Stimulated activated CD8-positive, alpha-beta memory T cell treated with anti-CD3 and anti-CD28 coated beads, Interleukin-4, amount 100 ng/mL, for 1 hour (primary cell): ENCODE measurements at regions not wholly inside any gene's neighbourhood (a gene's known extent, or its start where the extent isn't known, plus 50 kb on each side); places are given as distances from the start of the nearest gene placed in this dataset.

ENCODE experiments used
- DNase-seq, 2 donors: peaks; one replicate each; pipeline ENCODE4 v3.0.0-alpha.2; 2020; ENCODE audit warnings: low read depth in 2 of 2, low spot score in 1 of 2

- no peak for DNase-seq
Measured at GRCh38 chr9:28887188-28887884, 1314.1 kb upstream of the C9orf72 start.

- DNase-seq = no peak
Measured at GRCh38 chr9:28888806-28889205, 1315.5 kb upstream of the C9orf72 start.

- no peak for DNase-seq
Measured at GRCh38 chr9:28892538-28892937, 1319.3 kb upstream of the C9orf72 start.

GRCh38 chr9:28899267-28899666, 1326.0 kb upstream of the C9orf72 start:
- no peak for DNase-seq

DNA sequence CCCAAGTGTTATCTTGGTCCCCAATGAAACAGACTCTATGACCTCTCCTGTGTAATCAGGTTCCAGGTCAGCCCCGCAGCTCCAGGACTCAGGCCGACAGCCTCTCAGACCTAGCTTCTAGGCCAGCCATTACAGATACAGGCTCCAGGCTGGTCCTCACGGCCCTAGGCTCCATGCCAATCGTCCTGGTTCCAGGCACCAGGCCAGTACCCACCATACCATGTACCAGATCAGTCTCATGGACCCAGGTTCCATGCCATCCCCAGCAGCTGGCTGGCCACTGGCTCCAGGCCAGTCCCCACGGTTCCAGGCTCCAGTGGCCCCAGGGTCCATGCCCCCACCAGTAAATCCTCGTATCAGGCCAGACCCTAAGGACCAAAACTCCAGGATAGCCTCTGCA, 1326.6 kb upstream of the C9orf72 start:
- DNase-seq = no peak

- DNase-seq = no peak
Measured at GRCh38 chr9:28900406-28900805, 1327.1 kb upstream of the C9orf72 start.

GRCh38 chr9:28909526-28909925, 1336.2 kb upstream of the C9orf72 start:
- DNase-seq = no peak

DNA sequence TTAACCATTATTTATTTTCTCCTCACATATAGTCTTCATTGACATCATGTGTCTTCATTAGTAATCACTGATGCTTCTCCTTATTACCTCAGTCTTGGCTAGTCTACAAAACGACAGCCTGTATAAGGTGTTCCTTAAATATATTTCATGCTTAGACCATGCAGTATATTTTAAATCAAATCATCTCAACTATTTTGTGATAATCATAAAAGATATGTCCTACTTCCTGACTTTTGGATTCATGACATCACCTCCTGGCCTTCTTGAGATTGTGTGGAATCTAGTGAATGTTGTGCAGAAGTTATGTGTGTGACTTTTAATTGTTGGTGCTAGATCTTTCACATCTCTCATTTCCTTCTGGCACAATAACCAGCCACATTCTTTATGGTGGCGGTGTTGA, 1339.3 kb upstream of the C9orf72 start:
- no peak for DNase-seq

DNA sequence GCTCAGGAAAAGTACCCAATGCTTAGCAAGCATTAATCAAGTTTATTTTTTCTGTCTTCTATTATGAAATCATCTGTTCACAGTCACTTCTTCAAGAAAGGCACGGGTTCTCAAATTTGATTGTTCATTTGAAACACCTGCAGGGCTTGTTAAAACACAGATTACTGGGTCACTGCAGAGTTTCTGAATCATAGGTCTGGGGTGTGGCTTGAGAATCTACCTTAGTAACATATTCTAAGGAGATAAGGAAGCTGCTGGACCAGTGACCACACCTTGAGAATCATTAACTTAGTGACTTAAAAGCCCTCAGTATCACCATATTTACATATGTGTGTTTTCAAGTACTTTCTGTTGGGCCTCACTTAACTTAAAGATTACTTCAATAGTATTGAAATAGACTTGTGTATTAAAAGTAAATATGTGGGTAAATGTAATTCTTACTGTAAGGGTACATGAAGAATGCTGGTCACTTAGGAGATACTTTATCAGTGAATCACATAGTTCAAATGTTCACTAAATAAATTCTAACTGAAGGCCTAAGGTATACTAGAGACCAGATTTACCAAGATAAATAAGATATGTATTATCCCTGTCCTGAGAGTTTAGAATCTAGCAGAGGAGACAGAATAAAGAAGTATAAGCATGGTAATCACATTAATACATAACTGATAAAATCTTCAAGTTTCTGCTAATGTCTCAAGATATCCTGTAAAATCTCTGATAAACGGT, 1342.1 kb upstream of the C9orf72 start:
- DNase-seq = no peak

DNA sequence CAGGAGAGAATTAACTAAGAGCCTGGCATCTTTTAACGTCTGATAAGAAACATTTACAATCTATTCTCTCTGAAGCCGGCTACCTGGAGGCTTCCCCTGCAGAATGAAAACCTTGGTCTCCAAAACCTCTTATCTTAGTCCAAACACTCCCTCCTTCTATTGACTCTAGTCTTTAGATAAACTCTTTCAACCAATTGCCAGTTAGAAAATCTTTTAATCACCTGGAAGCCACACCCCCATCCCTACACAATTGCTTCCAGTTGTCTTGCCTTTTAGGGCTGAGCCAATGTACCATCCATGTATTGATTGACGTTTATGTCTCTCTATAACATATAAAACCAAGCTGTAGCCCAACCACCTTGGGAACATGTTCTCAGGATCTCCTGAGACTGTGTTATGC, 1343.1 kb upstream of the C9orf72 start:
- DNase-seq = no peak

GRCh38 chr9:28921857-28922500, 1348.7 kb upstream of the C9orf72 start:
- no peak for DNase-seq

DNA sequence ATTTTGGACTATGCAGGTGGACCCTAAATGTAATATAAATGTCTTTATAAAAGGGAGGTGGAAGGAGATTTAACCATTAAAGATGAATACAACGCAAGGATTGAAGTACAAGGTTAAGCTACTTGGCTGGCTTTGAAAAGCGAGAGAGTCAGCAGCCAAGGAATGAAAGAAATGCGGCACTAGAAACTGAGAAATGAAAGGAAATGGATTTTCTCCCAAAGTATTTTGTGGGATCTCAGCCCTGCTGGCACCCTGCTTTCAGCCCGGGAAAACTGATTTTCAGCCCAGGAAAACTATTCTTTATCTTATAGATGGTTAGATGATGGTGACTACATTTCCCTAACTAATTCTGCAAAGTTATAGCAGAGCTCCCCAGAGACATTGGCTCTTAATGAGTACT, 1349.6 kb upstream of the C9orf72 start:
- no peak for DNase-seq

DNA sequence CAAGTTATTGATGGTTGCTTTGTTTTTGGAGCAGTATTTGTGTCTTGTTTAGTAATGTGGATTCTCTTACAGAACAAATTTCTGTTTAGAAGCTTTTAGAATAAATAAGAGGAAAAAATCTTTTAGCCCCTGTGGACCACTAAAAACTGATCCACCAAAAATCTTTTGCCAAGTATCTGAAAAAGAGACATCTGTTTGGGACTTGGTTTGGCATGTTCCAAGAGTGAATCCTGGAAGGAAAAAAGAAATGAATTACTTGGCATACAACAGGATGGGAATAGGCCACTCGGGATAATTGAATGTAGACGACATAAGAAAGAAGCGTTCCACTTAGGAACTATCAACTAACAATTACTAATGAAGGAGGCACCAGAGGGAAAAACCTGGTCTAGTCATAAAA, 1350.1 kb upstream of the C9orf72 start:
- DNase-seq = no peak

- no peak for DNase-seq
Measured at GRCh38 chr9:28925157-28925556, 1351.9 kb upstream of the C9orf72 start.

DNA sequence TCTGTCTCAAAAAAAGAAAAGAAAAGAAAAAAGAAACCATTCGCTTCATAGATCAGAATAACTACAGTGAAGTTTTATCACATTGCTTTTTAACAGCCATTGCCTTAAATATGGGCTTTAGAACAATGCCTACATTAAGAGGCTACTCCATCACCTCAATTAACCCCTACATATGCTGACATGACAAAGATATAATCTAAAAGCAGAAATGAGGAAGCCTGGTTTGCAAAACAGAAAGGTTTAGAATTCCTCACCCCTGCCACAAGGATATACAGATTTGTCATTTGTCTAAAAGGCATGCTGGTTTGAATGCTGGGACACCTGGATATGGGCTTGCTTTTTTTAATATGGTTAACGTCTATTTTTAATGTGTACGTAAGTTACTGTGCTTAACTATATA, 1353.0 kb upstream of the C9orf72 start:
- no peak for DNase-seq

- no peak for DNase-seq
Measured at GRCh38 chr9:28927691-28928090, 1354.4 kb upstream of the C9orf72 start.

GRCh38 chr9:28929433-28929832, 1356.2 kb upstream of the C9orf72 start:
- no peak for DNase-seq

- DNase-seq = no peak
Measured at GRCh38 chr9:28930766-28931165, 1357.5 kb upstream of the C9orf72 start.

- no peak for DNase-seq
Measured at GRCh38 chr9:28934111-28934510, 1360.8 kb upstream of the C9orf72 start.

- DNase-seq = no peak
Measured at GRCh38 chr9:28938981-28939380, 1365.7 kb upstream of the C9orf72 start.

DNA sequence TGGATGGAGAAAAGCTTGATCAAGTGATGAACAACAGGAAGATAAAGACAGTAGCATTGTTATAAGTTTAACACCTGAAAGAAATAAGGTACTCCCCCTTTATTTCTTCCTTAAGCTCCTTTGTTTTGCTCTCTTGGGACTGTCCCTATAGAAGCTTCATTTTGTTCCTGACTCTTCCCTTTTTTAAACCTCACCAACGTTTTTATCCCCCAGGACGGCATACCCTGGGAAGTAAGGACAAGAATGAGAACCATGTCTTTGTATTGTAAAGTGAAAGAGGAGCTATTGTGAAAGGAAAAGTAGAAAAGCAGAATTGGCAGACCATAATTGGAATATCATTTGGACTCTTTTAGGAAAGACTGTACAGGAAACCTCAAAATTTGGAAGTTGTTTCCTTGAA, 1368.6 kb upstream of the C9orf72 start:
- DNase-seq = no peak

GRCh38 chr9:28942941-28943340, 1369.7 kb upstream of the C9orf72 start:
- no peak for DNase-seq
